K562 (cell line): ENCODE measurements at regions not wholly inside any gene's neighbourhood (a gene's known extent, or its start where the extent isn't known, plus 50 kb on each side); places are given as distances from the start of the nearest gene placed in this dataset.

Experiments used
- ATAC-seq: fragments of 200-7000 bp; cut with Tn5 transposase; 3 replicates; pipeline ENCODE4 v1.9.1; 2020; ENCODE audit warnings: moderate library complexity
- BruUV-seq: library from RNA; stranded (reverse); fragments of 400-500 nt; replicated peaks from 2 replicates; lab custom pipeline; 2021; lab: Mats Ljungman, UMichigan
- CTCF ChIA-PET: fragments of 300-600 bp; formaldehyde crosslinking; extraction: SDS; loops from one replicate; lab custom pipeline; 2021; ENCODE audit warnings: low intra/inter-chr PET ratio; lab: Yijun Ruan, JAX
- POLR2A ChIA-PET: fragments of 300-600, 350-650 bp; sonication (Branson Sonifier 250); formaldehyde crosslinking; extraction: SDS; loops from one replicate; lab custom pipeline; 2021; ENCODE audit warnings: antibody characterized with exemption, inconsistent platforms; lab: Yijun Ruan, JAX
- DNase-seq, 4 experiments: peaks; one replicate each; pipeline versions ENCODE4 v3.0.0 to v3.0.0-alpha.2; 2011 to 2018; ENCODE audit warnings: low spot score in 3 of 4, mixed read lengths in 3 of 4; ENCODE audit errors: extremely low read depth in 1 of 4
- FAIRE-seq: peaks from 2 replicates; lab custom pipeline; 2011; peaks lifted over from hg19 to GRCh38; lab: Jason Lieb, UNC
- H2AFZ ChIP-seq: 2 replicates; pipeline ENCODE4 v1.6.0; 2011; ENCODE audit warnings: low read depth, low read length, control low read depth, inconsistent platforms
- H3K27ac ChIP-seq: fragments of 200-600 bp; 3 replicates; pipeline ENCODE4 v1.8.0; 2011; ENCODE audit warnings: low read depth, mild to moderate bottlenecking, control low read depth, inconsistent platforms, low read length, moderate library complexity, mixed read lengths; ENCODE audit errors: extremely low read depth
- H3K27me3 ChIP-seq, 2 experiments: fragments of 300-600 bp in 1 of 2; 2 replicates in 1 of 2; 3 replicates in 1 of 2; pipeline versions ENCODE4 v1.6.0 to v1.8.0; 2011; ENCODE audit warnings: inconsistent platforms in 2 of 2, low read length in 2 of 2, mild to moderate bottlenecking in 1 of 2, mixed read lengths in 1 of 2, moderate library complexity in 1 of 2; ENCODE audit not compliant: control insufficient read depth in 2 of 2, insufficient read depth in 2 of 2
- H3K36me3 ChIP-seq: fragments of 300-600 bp; 3 replicates; pipeline ENCODE4 v1.8.0; 2011; ENCODE audit warnings: mild to moderate bottlenecking, low read length, inconsistent platforms; ENCODE audit not compliant: control insufficient read depth, insufficient read depth
- H3K4me1 ChIP-seq, 2 experiments: fragments of 200-600 bp in 1 of 2; replicated peaks in 1 of 2; 2 replicates in 1 of 2; 3 replicates in 1 of 2; pipeline versions ENCODE4 v1.5.1 to v1.8.0; 2011; ENCODE audit warnings: inconsistent platforms in 2 of 2, low read length in 2 of 2, mild to moderate bottlenecking in 1 of 2, mixed read lengths in 1 of 2, moderate library complexity in 1 of 2; ENCODE audit not compliant: control insufficient read depth in 2 of 2, insufficient read depth in 2 of 2
- H3K4me2 ChIP-seq: 2 replicates; pipeline ENCODE4 v1.6.1; 2011; ENCODE audit warnings: low read length, control low read depth, inconsistent platforms, mixed read lengths; ENCODE audit not compliant: insufficient read depth
- H3K4me3 ChIP-seq: fragments of 200-600 bp; sonication (generic), shearing (Covaris generic); 2 replicates; pipeline ENCODE4 v1.5.1; 2016; ENCODE audit warnings: control low read depth, inconsistent platforms
- H3K79me2 ChIP-seq: fragments of 200-600 bp; 3 replicates; pipeline ENCODE4 v1.8.0; 2011; ENCODE audit warnings: low read length, inconsistent platforms; ENCODE audit not compliant: control insufficient read depth, insufficient read depth
- H3K9ac ChIP-seq, 2 experiments: 2 replicates each; pipeline versions ENCODE4 v1.6.0 to v1.6.1; 2011; ENCODE audit warnings: low read depth in 2 of 2, low read length in 2 of 2, control low read depth in 1 of 2, inconsistent platforms in 1 of 2, mild to moderate bottlenecking in 1 of 2, mixed read lengths in 1 of 2; ENCODE audit not compliant: insufficient read depth in 1 of 2
- H3K9me1 ChIP-seq: one replicate; pipeline ENCODE4 v1.6.0; 2011; ENCODE audit warnings: inconsistent platforms, mild to moderate bottlenecking, low read length, moderate library complexity; ENCODE audit not compliant: control insufficient read depth, insufficient read depth
- H3K9me3 ChIP-seq: replicated peaks from 2 replicates; pipeline ENCODE4 v1.5.1; 2011; ENCODE audit warnings: low read depth, low read length, inconsistent platforms; ENCODE audit not compliant: control insufficient read depth, insufficient read depth
- H4K20me1 ChIP-seq: replicated peaks from 2 replicates; pipeline ENCODE4 v1.6.1; 2011; ENCODE audit warnings: low read length, inconsistent platforms, mixed read lengths; ENCODE audit not compliant: control insufficient read depth, insufficient read depth
- BCOR ChIP-seq: fragments of 450-650 bp; IDR thresholded peaks from 2 replicates; pipeline ENCODE4 v1.6.1; 2016
- CSDE1 ChIP-seq, 2 experiments: fragments of 450-650 bp; IDR thresholded peaks; 2 replicates each; pipeline ENCODE4 v1.6.1; 2016; ENCODE audit warnings: mild to moderate bottlenecking in 1 of 2
- EHMT2 ChIP-seq: fragments of 450-650 bp; IDR thresholded peaks from 2 replicates; pipeline ENCODE4 v1.6.1; 2018; ENCODE audit warnings: antibody characterized with exemption
- FOXA1 ChIP-seq: fragments of 450-650 bp; IDR thresholded peaks from 2 replicates; pipeline ENCODE4 v1.6.1; 2016; ENCODE audit warnings: mild to moderate bottlenecking, borderline replicate concordance
- MECOM ChIP-seq: fragments of 250-450 bp; sonication (Bioruptor Pico); IDR thresholded peaks from 2 replicates; pipeline ENCODE4 v1.8.0; 2022; ENCODE audit warnings: inconsistent platforms
- MED1 ChIP-seq: sonication (generic); formaldehyde crosslinking; IDR thresholded peaks from 2 replicates; pipeline ENCODE4 v1.8.1; 2023; ENCODE audit warnings: missing genetic modification reagents, borderline replicate concordance
- WHSC1 ChIP-seq: IDR thresholded peaks from one replicate; pipeline ENCODE4 v1.6.1; 2012; ENCODE audit warnings: low read length, control low read depth, inconsistent platforms
- ZKSCAN3 ChIP-seq: fragments of 250-450 bp; sonication (Bioruptor Pico); IDR thresholded peaks from 2 replicates; pipeline ENCODE4 v1.4.0; 2020
- ZNF316 ChIP-seq: fragments of 450-650 bp; IDR thresholded peaks from 2 replicates; pipeline ENCODE4 v1.6.1; 2016
- WGBS: fragments of 100-300 bp; shearing (Covaris generic); methylation state at CpG from one replicate; pipeline ENCODE4 v1.1.6; 2016; ENCODE audit warnings: low coverage, mixed read lengths; ENCODE audit not compliant: insufficient coverage; ENCODE audit errors: missing lambda C conversion rate; 5-methylcytosine and 5-hydroxymethylcytosine counted together
- in situ Hi-C: fragments of 300-500 bp; cut with MboI; formaldehyde crosslinking; loops from 4 replicates; pipeline ENCODE4 v1.15.0; 2018; ENCODE audit warnings: inconsistent platforms, mixed read lengths
- intact Hi-C: fragments of 100-400 bp; cut with micrococcal nuclease; formaldehyde crosslinking; loops from 2 replicates; pipeline ENCODE4 v1.14.2; 2022
- TF ChIP-seq, protein P1 (sequence below): fragments of 450-650 bp; IDR thresholded peaks from 2 replicates; pipeline ENCODE4 v1.6.1; 2016; ENCODE audit warnings: low read depth

DNA sequence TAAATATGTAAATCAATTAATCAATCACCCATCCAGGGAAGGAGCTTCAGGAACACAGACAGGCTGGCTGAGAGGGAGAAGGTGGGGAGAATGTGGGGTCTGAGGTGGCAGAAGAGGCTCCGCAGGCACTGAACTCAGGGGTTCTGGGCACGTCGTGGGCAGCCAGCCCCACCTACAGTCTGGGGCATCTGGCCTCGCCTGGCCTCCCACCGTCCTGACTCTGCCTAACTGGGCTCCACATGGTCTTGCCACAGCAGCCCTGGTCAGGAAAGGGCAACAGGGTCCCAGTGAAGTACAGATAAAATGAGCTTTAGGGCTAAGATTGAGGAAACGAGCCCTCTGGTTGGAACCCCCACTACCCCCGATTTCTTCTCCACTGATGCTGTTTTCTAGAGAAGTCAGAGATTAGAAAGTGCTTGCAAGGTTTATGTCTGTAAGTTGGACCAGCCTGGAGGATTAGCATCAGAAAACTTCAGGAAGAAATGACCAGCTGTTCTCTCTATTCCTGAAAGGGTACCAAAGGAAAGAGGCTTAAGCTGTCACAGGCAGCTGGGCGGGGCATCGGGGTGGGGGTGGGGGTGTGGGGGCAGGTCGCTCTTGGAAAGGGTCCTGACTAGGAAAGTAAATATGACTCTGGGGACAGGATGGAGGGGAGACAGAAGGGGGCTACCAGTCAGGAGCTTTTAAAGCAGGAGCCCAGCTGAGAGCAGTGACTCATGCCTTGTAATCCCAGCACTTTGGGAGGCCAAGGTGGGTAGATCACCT lies 261.7 kb downstream of the BUD13 start:
- H3K4me3 ChIP-seq: no peak overlapping the region
- POLR2A ChIA-PET: no interaction called here

More for the DNA sequence above, 261.7 kb downstream of the BUD13 start:
- no peaks in the 10 kb centered on the region for H3K79me2 ChIP-seq
- H3K4me1 ChIP-seq: no peaks in the 10 kb centered on the region
- no peak overlapping the region for H3K9ac ChIP-seq
- in situ Hi-C loops: loop anchor here (10.0 to 25.0 kb wide), 2 partner anchors 184 to 726 kb away; partner anchors contain the start of genes PCSK7 and RNF214
- H3K36me3 ChIP-seq: no peaks in the 10 kb centered on the region
- H4K20me1 ChIP-seq: 0 out of 2 replicates have a peak, but pooled peaks cover 5% of the 10 kb centered on the region
- TF ChIP-seq MED1 (CRISPR knock-in tag) (no peak), ZKSCAN3 (CRISPR knock-in tag) (no peak), ZNF316 (no peak), CSDE1 (IDR thresholded peaks at IDR 0.05) (no peak), WHSC1 (no peak), MECOM (no peak), FOXA1 (no peak), EHMT2 (no peak), BCOR (no peak)
- TF ChIP-seq, protein P1, sequence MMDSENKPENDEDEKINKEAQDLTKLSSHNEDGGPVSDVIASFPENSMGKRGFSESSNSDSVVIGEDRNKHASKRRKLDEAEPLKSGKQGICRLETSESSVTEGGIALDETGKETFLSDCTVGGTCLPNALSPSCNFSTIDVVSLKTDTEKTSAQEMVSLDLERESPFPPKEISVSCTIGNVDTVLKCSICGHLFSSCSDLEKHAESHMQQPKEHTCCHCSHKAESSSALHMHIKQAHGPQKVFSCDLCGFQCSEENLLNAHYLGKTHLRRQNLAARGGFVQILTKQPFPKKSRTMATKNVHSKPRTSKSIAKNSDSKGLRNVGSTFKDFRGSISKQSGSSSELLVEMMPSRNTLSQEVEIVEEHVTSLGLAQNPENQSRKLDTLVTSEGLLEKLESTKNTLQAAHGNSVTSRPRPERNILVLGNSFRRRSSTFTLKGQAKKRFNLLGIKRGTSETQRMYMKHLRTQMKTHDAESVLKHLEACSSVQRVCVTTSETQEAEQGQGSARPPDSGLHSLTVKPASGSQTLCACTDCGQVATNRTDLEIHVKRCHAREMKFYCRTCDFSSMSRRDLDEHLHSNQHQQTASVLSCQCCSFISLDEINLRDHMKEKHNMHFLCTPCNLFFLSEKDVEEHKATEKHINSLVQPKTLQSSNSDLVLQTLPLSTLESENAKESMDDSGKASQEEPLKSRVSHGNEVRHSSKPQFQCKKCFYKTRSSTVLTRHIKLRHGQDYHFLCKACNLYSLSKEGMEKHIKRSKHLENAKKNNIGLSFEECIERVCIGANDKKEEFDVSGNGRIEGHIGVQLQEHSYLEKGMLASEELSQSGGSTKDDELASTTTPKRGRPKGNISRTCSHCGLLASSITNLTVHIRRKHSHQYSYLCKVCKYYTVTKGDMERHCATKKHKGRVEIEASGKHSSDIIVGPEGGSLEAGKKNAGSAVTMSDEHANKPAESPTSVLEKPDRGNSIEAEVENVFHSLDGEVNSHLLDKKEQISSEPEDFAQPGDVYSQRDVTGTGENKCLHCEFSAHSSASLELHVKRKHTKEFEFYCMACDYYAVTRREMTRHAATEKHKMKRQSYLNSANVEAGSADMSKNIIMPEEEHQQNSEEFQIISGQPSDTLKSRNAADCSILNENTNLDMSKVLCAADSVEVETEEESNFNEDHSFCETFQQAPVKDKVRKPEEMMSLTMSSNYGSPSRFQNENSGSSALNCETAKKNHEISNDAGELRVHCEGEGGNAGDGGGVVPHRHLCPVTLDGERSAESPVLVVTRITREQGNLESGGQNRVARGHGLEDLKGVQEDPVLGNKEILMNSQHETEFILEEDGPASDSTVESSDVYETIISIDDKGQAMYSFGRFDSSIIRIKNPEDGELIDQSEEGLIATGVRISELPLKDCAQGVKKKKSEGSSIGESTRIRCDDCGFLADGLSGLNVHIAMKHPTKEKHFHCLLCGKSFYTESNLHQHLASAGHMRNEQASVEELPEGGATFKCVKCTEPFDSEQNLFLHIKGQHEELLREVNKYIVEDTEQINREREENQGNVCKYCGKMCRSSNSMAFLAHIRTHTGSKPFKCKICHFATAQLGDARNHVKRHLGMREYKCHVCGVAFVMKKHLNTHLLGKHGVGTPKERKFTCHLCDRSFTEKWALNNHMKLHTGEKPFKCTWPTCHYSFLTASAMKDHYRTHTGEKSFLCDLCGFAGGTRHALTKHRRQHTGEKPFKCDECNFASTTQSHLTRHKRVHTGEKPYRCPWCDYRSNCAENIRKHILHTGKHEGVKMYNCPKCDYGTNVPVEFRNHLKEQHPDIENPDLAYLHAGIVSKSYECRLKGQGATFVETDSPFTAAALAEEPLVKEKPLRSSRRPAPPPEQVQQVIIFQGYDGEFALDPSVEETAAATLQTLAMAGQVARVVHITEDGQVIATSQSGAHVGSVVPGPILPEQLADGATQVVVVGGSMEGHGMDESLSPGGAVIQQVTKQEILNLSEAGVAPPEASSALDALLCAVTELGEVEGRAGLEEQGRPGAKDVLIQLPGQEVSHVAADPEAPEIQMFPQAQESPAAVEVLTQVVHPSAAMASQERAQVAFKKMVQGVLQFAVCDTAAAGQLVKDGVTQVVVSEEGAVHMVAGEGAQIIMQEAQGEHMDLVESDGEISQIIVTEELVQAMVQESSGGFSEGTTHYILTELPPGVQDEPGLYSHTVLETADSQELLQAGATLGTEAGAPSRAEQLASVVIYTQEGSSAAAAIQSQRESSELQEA: no peak
- no peak overlapping the region for H3K4me2 ChIP-seq
- intact Hi-C loops: no loop called here
- no peak for DNase-seq
- CTCF ChIA-PET: no interaction called here
- peaks cover 0 to 11% of the 10 kb centered on the region in 2 experiments; a peak in 1 of 5 replicates for H3K27me3 ChIP-seq
- H3K27ac ChIP-seq: no peak overlapping the region
- no peaks in the 10 kb centered on the region for H3K9me3 ChIP-seq
- no peak for FAIRE-seq
- no peak for ATAC-seq
- H3K9me1 ChIP-seq: no peaks in the 10 kb centered on the region
- BruUV-seq: no TSS peak
- H2AFZ ChIP-seq: no peak overlapping the region
- WGBS: 1% methylated on average over 9 of the region's 10 CpGs
